ENCODE measurements at regions not wholly inside any gene's neighbourhood (a gene's known extent, or its start where the extent isn't known, plus 50 kb on each side); places are given as distances from the start of the nearest gene placed in this dataset.

GRCh38 chr5:158543539-158544387 lies 556.0 kb downstream of the EBF1 start:
- Histone ChIP-seq H3K9ac (ENCODE audit: low read depth in 2 of 2, low read length in 2 of 2) (no peak overlapping the region), H3K4me3 (no peak overlapping the region), H3K9me3 (no peaks in the 10 kb centered on the region), H3K27ac (no peak overlapping the region), H3K27me3 (no peaks in the 10 kb centered on the region), H3K36me3 (no peaks in the 10 kb centered on the region), H3K4me1 (no peaks in the 10 kb centered on the region)
- no peak for DNase-seq
- no peak for TF ChIP-seq CTCF (IDR thresholded peaks at IDR 0.05)
- intact Hi-C loops (cut with DNase I) = no loop called here

GRCh38 chr5:158541536-158542297 lies 558.0 kb downstream of the EBF1 start:
- Histone ChIP-seq H3K27ac (no peak overlapping the region), H3K9me3 (no peaks in the 10 kb centered on the region), H3K4me1 (no peaks in the 10 kb centered on the region), H3K9ac (ENCODE audit: low read depth in 2 of 2, low read length in 2 of 2) (no peak overlapping the region), H3K36me3 (no peaks in the 10 kb centered on the region), H3K4me3 (no peak overlapping the region), H3K27me3 (no peaks in the 10 kb centered on the region)
- DNase-seq = no peak
- intact Hi-C loops (cut with DNase I) = no loop called here
- no peak for TF ChIP-seq CTCF (IDR thresholded peaks at IDR 0.05)

GRCh38 chr5:158538506-158539074 lies 561.1 kb downstream of the EBF1 start:
- Histone ChIP-seq H3K9me3 (no peaks in the 10 kb centered on the region), H3K9ac (ENCODE audit: low read depth in 2 of 2, low read length in 2 of 2) (no peak overlapping the region), H3K4me1 (no peaks in the 10 kb centered on the region), H3K27me3 (no peaks in the 10 kb centered on the region), H3K4me3 (no peak overlapping the region), H3K36me3 (no peaks in the 10 kb centered on the region), H3K27ac (no peak overlapping the region)
- TF ChIP-seq CTCF (IDR thresholded peaks at IDR 0.05) = no peak
- DNase-seq = no peak
- intact Hi-C loops (cut with DNase I) = no loop called here

- intact Hi-C loops (cut with DNase I) = no loop called here
- TF ChIP-seq CTCF (IDR thresholded peaks at IDR 0.05) = no peak
- Histone ChIP-seq H3K27me3 (no peaks in the 10 kb centered on the region), H3K9me3 (no peaks in the 10 kb centered on the region), H3K4me3 (no peak overlapping the region), H3K27ac (no peak overlapping the region), H3K36me3 (no peaks in the 10 kb centered on the region), H3K9ac (ENCODE audit: low read depth in 2 of 2, low read length in 2 of 2) (no peak overlapping the region), H3K4me1 (no peaks in the 10 kb centered on the region)
- DNase-seq = no peak
Observed at GRCh38 chr5:158537366-158537765, 562.4 kb downstream of the EBF1 start.

GRCh38 chr5:158534203-158534602 lies 565.5 kb downstream of the EBF1 start:
- Histone ChIP-seq H3K9ac (ENCODE audit: low read depth in 2 of 2, low read length in 2 of 2) (no peak overlapping the region), H3K36me3 (no peaks in the 10 kb centered on the region), H3K4me3 (no peak overlapping the region), H3K27ac (no peak overlapping the region), H3K27me3 (no peaks in the 10 kb centered on the region), H3K4me1 (no peaks in the 10 kb centered on the region), H3K9me3 (no peaks in the 10 kb centered on the region)
- intact Hi-C loops (cut with DNase I) = no loop called here
- no peak for DNase-seq
- no peak for TF ChIP-seq CTCF (IDR thresholded peaks at IDR 0.05)

All from colonic mucosa (tissue), 4 donors.